H1 (cell line): ENCODE measurements at regions not wholly inside any gene's neighbourhood (a gene's known extent, or its start where the extent isn't known, plus 50 kb on each side); places are given as distances from the start of the nearest gene placed in this dataset.

Experiments
- CBX5 ChIP-seq: fragments of 300-800, 300-1000 bp; sonication (generic); IDR thresholded peaks from 2 replicates; pipeline ENCODE4 v1.7.1; 2016; ENCODE audit warnings: antibody characterized with exemption, low read length, low read depth
- CEBPB ChIP-seq: IDR thresholded peaks from 2 replicates; pipeline ENCODE4 v1.6.1; 2012; ENCODE audit warnings: low read depth, low read length
- CTCF ChIP-seq, 3 experiments: IDR thresholded peaks; 1 replicate in 2 of 3; 2 replicates in 1 of 3; pipeline versions ENCODE4 v1.5.1 to v1.6.1; 2011; ENCODE audit warnings: low read length in 3 of 3, mild to moderate bottlenecking in 3 of 3, inconsistent platforms in 2 of 3, low read depth in 1 of 3, moderate library complexity in 1 of 3; ENCODE audit not compliant: insufficient read depth in 1 of 3; ENCODE audit errors: control extremely low read depth in 1 of 3
- MAFK ChIP-seq: IDR thresholded peaks from 2 replicates; pipeline ENCODE4 v1.6.1; 2012; ENCODE audit warnings: low read depth, mild to moderate bottlenecking, improper control_type of control experiment, low read length
- POLR2A ChIP-seq, 2 experiments: IDR thresholded peaks; 1 replicate in 1 of 2; 2 replicates in 1 of 2; pipeline ENCODE4 v1.6.1; 2011; ENCODE audit warnings: low read depth in 2 of 2, low read length in 2 of 2, mild to moderate bottlenecking in 2 of 2; ENCODE audit errors: control extremely low read depth in 1 of 2
- RAD21 ChIP-seq, 2 experiments: IDR thresholded peaks in 1 of 2; conservative IDR thresholded peaks in 1 of 2; 2 replicates each; pipeline ENCODE4 v1.6.1; 2011; ENCODE audit warnings: low read depth in 2 of 2, low read length in 2 of 2, improper control_type of control experiment in 1 of 2, inconsistent platforms in 1 of 2, mild to moderate bottlenecking in 1 of 2, moderate library complexity in 1 of 2
- TAF7 ChIP-seq: optimal IDR thresholded peaks from 2 replicates; pipeline ENCODE3; 2011; ENCODE audit warnings: low read depth, mild to moderate bottlenecking, inconsistent platforms, low read length, moderate library complexity, borderline replicate concordance
- TEAD4 ChIP-seq: IDR thresholded peaks from 2 replicates; pipeline ENCODE4 v1.6.1; 2012; ENCODE audit warnings: low read depth, low read length, inconsistent platforms, mixed read lengths
- ZNF274 ChIP-seq: IDR thresholded peaks from 2 replicates; pipeline ENCODE4 v1.7.0; 2012; ENCODE audit warnings: low read length, borderline replicate concordance; ENCODE audit errors: extremely low read depth
- TF ChIP-seq, protein P1 (sequence below): IDR thresholded peaks from 2 replicates; pipeline ENCODE4 v1.6.1; 2012; ENCODE audit warnings: inconsistent platforms

- TF ChIP-seq TEAD4 (no peak), POLR2A (IDR thresholded peaks at IDR 0.05; ENCODE audit: control extremely low read depth in 1 of 2, low read depth in 2 of 2, low read length in 2 of 2) (no peak), ZNF274 (no peak), CEBPB (no peak), CTCF (IDR thresholded peaks at IDR 0.05; ENCODE audit: control extremely low read depth in 1 of 3, insufficient read depth in 1 of 3, low read depth in 1 of 3, low read length in 3 of 3) (no peak), TAF7 (no peak), RAD21 (IDR thresholded peaks at IDR 0.05 in 1 of 2, conservative IDR thresholded peaks at IDR 0.05 in 1 of 2; ENCODE audit: low read depth in 2 of 2, low read length in 2 of 2) (no peak), MAFK (no peak), CBX5 (no peak)
- TF ChIP-seq, protein P1, sequence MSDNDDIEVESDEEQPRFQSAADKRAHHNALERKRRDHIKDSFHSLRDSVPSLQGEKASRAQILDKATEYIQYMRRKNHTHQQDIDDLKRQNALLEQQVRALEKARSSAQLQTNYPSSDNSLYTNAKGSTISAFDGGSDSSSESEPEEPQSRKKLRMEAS = no peak
These were observed 425.4 kb upstream of the MMADHC start for GRCh38 chr2:150012986-150013385.
